ENCODE measurements at regions not wholly inside any gene's neighbourhood (a gene's known extent, or its start where the extent isn't known, plus 50 kb on each side); places are given as distances from the start of the nearest gene placed in this dataset.

DNA sequence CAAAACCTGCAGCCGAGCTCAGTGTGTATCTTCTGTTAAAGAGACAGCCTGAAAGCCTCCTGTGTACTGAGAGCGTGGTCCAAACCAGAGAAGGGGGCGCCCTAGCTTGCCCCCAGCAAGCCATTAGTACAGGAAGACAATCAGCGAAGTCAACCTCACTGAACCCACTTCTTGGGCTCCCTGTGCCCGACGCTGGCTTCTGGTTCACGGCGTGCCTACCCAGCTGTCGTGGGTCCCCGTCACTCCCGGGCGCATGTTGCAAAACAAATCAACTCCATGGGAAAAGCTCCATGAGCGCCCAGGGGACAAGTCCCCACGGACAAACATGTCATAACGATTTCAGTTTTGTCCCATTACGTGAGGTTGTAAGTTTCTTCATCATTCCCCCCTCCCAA lies 326.9 kb downstream of the SH3GL2 start:
- CTCF ChIA-PET = no interaction called here
- H3K4me3 Mint-ChIP-seq = no peak overlapping the region
- H3K36me3 Mint-ChIP-seq (ENCODE audit: low read depth) = no peaks in the 10 kb centered on the region
- peaks cover 26% of the 10 kb centered on the region for H3K27me3 Mint-ChIP-seq (ENCODE audit: low read depth)
- intact Hi-C loops (cut with micrococcal nuclease) = no loop called here
- H3K4me1 Mint-ChIP-seq (ENCODE audit: low read depth) = no peaks in the 10 kb centered on the region
- DNase-seq = no peak
- H3K9me3 Mint-ChIP-seq = peaks cover 2% of the 10 kb centered on the region
- H3K27ac Mint-ChIP-seq = no peak overlapping the region

DNA sequence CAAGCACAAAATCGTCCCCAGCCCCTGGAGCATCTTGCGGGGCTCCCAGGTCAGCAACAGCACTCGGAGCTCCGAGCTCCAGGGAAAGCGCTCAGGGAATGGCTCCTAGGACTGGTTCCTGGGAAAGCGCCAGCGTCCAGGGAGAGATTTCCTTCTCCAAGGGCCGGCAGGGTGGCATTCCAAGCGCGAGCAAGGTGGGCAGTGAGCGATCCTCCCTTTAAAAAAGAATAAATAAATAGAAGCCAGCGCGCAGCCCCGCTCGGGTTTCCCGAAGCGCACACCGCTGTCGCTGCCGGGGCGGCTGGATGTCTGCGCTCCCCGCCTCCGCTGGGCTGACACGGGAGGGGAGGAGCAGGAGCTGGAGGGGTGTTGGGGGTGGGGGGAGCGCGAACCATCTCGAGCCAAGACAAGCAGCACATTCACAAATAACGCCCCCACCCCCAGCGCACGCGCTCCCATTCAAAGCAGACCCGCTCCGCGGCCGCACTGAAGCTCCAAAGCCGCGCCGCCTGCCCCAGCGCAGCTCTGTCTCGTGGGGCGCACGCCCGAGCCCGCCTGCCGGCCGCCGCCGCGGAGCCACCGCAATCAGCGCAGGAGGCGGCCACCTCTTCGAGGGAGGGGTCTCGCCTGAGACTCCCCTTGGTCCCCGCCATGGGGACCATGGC lies 327.4 kb downstream of the SH3GL2 start:
- no peak overlapping the region for H3K4me3 Mint-ChIP-seq

DNA sequence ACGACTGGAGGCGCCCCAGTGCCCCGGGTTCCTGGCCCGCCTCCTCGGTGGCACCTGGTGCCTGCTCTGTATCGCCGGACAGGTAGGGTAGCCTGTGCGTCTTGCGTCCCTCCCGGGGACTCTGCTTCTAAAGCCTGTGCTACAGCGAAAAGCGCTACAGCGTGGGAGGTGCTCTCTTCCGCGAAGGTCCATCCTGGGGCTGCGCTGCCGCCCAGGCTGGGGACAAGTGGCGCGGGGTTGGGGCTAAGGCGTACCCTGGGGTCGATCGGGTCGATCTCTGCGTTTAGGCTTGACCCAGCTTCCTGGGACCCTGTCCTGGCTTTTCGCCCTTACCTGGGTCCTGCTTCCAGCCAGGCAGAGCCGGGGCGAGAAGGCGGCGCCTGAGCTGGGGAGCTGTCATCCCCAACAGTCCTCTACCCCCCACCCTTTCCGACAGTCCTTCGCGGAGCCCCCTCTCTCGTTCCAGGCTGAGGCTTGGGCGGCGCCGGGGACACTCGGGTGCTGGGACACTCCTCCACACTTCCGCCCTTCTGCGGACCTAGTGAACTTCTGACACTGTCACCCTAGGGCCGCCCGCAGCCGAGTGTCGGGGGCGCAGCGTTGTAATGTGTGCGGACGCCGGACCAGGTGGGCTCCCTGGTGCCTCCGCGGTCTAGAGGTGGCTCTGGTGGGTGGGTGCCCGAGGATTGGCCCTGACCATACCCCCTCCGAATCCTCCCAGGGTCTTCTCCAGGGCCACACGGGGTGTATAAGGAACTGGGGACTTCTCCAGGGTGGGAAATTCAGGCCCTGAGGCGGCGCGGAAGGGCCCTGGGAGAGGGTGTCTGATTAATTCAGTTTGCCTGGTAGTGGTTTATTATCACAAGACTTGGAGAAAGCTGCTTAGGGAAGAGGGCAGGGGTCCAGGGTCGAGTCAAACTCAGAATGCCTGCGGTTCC lies 328.2 kb downstream of the SH3GL2 start:
- Mint-ChIP-seq H3K27me3 (ENCODE audit: low read depth) (peaks cover 26% of the 10 kb centered on the region), H3K4me3 (no peak overlapping the region), H3K27ac (no peak overlapping the region), H3K36me3 (ENCODE audit: low read depth) (no peaks in the 10 kb centered on the region), H3K9me3 (peaks cover 1% of the 10 kb centered on the region), H3K4me1 (ENCODE audit: low read depth) (no peaks in the 10 kb centered on the region)
- intact Hi-C loops (cut with micrococcal nuclease) = no loop called here
- no peak for DNase-seq
- CTCF ChIA-PET = no interaction called here

More for the DNA sequence above, 327.4 kb downstream of the SH3GL2 start:
- intact Hi-C loops (cut with micrococcal nuclease) = no loop called here
- CTCF ChIA-PET = no interaction called here
- Mint-ChIP-seq H3K4me1 (ENCODE audit: low read depth) (no peaks in the 10 kb centered on the region), H3K27me3 (ENCODE audit: low read depth) (peaks cover 26% of the 10 kb centered on the region), H3K36me3 (ENCODE audit: low read depth) (no peaks in the 10 kb centered on the region), H3K9me3 (peaks cover 1% of the 10 kb centered on the region), H3K27ac (no peak overlapping the region)
- DNase-seq = no peak

DNA sequence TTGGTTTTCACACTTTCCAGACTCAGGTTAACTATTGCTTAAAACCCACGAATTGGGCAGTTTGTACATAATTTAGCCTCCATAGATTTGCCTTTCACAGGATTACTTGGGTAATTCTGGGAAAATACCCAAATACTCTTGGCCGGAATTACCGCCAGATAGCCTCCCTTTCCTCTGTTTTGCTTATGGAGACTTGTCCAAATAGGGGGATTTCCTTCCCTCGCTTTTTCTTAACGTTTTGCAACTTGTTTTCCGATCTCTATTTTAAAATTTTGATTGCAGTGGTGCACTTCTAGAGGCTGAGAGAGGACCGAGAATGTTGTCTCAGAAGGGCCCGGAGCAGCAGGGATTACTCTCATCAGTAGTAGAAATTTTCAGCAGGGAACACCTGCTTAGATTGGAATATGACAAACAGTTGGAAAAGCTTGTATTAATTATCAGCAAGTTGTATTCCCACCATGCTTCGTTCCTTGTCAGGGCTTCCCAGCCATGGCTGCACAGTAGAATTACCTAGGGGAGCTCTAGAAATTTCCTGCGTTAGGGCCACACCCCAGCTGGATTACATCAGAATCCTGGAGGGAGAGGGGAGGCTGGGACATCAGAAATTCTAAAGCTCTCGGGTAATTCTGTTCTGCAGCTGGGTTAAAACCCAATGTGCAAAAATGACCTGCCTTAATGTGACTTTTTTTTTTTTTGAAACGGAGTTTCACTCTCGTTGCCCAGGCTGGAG lies 329.1 kb downstream of the SH3GL2 start:
- Mint-ChIP-seq H3K36me3 (ENCODE audit: low read depth) (no peaks in the 10 kb centered on the region), H3K4me1 (ENCODE audit: low read depth) (no peaks in the 10 kb centered on the region), H3K27me3 (ENCODE audit: low read depth) (peaks cover 26% of the 10 kb centered on the region), H3K27ac (no peak overlapping the region), H3K9me3 (peaks cover 1% of the 10 kb centered on the region), H3K4me3 (no peak overlapping the region)
- intact Hi-C loops (cut with micrococcal nuclease) = no loop called here
- CTCF ChIA-PET = no interaction called here
- no peak for DNase-seq

DNA sequence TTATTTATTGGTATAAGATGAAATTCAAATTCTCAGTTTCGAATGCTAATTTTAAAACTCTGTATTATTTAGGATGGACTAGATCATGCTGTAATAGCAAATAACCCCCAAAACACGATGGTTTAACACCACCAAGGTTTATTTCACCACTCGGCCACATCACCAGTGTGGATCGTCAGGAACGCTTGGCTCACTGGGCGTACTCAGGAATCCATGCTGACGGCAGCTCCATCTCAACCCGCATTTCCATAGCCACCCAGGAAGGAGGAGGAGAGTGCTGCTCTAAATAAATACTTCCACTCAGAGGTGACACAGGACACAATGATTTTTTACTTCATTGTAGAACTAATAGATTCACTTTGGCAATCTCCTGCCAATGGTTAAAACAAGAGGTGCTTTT lies 347.4 kb downstream of the SH3GL2 start:
- CTCF ChIA-PET = no interaction called here
- DNase-seq = no peak

DNA sequence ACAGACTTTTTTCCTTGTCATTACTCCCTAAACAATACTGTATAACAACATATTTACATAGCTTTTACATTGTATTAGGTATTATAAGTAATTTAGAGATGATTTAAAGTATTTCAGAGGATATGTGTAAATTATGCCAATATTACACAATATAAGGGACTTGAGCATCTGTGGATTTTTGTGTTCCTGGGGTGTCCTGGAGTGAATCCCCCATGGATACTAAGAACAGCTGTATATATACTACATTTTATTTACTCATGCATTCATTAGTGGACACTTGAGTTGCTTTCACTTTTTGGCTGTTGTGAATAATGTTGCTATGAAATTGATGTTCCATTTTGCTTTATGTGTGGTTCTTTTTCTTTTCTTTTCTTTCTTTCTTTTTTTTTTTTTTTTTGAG lies 348.8 kb downstream of the SH3GL2 start:
- intact Hi-C loops (cut with micrococcal nuclease) = no loop called here
- Mint-ChIP-seq H3K9me3 (no peaks in the 10 kb centered on the region), H3K36me3 (ENCODE audit: low read depth) (no peaks in the 10 kb centered on the region), H3K27me3 (ENCODE audit: low read depth) (no peaks in the 10 kb centered on the region), H3K4me1 (ENCODE audit: low read depth) (no peaks in the 10 kb centered on the region), H3K4me3 (no peak overlapping the region), H3K27ac (no peak overlapping the region)
- CTCF ChIA-PET = no interaction called here
- no peak for DNase-seq

More for the DNA sequence above, 347.4 kb downstream of the SH3GL2 start:
- Mint-ChIP-seq H3K36me3 (ENCODE audit: low read depth) (no peaks in the 10 kb centered on the region), H3K27ac (no peak overlapping the region), H3K27me3 (ENCODE audit: low read depth) (no peaks in the 10 kb centered on the region), H3K4me1 (ENCODE audit: low read depth) (no peaks in the 10 kb centered on the region), H3K4me3 (no peak overlapping the region), H3K9me3 (peaks cover under 1% of the 10 kb centered on the region)
- intact Hi-C loops (cut with micrococcal nuclease) = no loop called here

DNA sequence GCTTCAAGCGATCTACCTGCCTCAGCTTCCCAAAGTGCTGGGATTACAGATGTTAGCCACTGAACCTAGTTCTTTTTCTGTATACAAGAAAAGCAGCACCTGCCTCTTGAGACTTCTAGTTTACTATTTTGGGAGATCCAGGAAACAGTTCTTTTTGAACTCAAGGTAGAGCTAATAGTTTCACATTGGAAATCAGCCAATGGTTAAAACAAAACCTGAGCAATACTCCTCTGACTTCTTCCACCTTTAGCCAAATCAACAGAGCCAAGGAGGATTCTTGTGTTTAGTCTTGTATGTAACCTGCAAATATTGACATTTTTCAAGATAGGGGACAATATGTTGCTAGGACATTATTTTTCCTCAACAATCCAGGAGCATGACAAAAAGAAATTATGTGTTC lies 349.4 kb downstream of the SH3GL2 start:
- CTCF ChIA-PET = no interaction called here
- Mint-ChIP-seq H3K4me3 (no peak overlapping the region), H3K27ac (no peak overlapping the region), H3K9me3 (no peaks in the 10 kb centered on the region), H3K27me3 (ENCODE audit: low read depth) (no peaks in the 10 kb centered on the region), H3K4me1 (ENCODE audit: low read depth) (no peaks in the 10 kb centered on the region), H3K36me3 (ENCODE audit: low read depth) (no peaks in the 10 kb centered on the region)
- DNase-seq = no peak
- intact Hi-C loops (cut with micrococcal nuclease) = no loop called here

DNA sequence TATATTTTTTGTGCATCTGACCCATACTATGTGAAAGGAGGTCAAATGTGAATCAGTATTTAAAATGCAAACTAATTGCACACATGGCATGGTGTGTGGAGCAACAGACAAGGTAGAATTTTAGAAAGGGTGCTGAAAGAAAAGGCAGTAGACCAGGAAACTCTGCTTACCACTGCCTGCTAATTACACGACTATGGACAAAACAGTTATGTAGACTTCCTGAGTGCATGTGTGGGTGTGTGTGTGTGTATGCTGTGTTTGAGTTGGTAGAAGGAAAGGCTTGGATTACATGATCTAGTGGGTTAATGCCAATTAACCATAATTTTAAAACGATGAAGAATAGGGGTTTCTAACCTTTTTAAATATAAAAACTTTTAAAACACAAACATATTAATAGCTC lies 349.9 kb downstream of the SH3GL2 start:
- H3K36me3 Mint-ChIP-seq (ENCODE audit: low read depth) = no peaks in the 10 kb centered on the region

DNA sequence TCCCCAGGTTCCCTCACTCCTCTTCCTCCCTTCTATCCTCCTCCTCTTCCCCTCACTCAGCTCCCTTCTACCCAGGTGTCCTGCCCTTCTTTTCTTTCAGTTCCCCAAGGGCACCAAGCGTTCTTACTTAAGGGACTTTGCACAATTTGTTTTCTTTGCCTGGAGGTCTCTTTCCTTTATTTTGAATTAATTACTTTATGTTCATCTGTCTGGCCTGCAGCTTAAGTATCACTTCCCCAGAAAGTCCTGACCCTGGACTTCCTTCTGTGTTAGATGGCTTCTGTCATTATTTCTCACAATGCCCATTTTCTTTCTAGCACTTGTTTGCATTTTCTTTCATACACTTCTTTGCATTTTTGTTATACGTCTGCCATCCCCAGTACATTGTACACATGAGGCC lies 350.6 kb downstream of the SH3GL2 start:
- H3K4me1 Mint-ChIP-seq (ENCODE audit: low read depth) = no peaks in the 10 kb centered on the region
- H3K27me3 Mint-ChIP-seq (ENCODE audit: low read depth) = no peaks in the 10 kb centered on the region
- no peaks in the 10 kb centered on the region for H3K9me3 Mint-ChIP-seq
- no peak for DNase-seq
- intact Hi-C loops (cut with micrococcal nuclease) = no loop called here
- H3K36me3 Mint-ChIP-seq (ENCODE audit: low read depth) = no peaks in the 10 kb centered on the region
- H3K27ac Mint-ChIP-seq = no peak overlapping the region
- CTCF ChIA-PET = no interaction called here
- H3K4me3 Mint-ChIP-seq = no peak overlapping the region

More for the DNA sequence above, 349.9 kb downstream of the SH3GL2 start:
- H3K27me3 Mint-ChIP-seq (ENCODE audit: low read depth) = no peaks in the 10 kb centered on the region
- H3K27ac Mint-ChIP-seq = no peak overlapping the region
- DNase-seq = no peak
- intact Hi-C loops (cut with micrococcal nuclease) = no loop called here
- H3K4me1 Mint-ChIP-seq (ENCODE audit: low read depth) = no peaks in the 10 kb centered on the region
- CTCF ChIA-PET = interaction anchor here (0.5 kb wide), 1 partner anchor 942 kb away, joined by 8 read pairs; no protein-coding TSS in a partner anchor
- H3K4me3 Mint-ChIP-seq = no peak overlapping the region
- no peaks in the 10 kb centered on the region for H3K9me3 Mint-ChIP-seq

DNA sequence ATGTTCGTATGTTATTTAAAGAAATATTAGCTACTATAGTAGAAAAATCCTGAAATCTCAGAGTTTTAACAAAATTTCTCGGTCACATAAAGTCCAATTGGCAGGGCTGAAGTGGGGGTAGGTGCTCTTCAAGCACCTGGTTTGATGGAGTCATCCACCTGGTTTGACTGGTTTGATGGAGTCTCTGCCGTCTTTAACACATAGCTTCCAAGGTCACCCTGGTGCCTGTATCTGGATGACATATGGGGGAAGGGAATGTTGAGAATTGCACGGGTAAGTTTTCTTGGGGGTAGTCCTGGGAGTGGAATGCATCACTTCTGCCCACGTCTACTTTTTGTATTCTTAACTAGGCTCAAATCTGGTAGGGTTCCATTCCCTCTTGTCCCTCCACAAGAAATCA lies 351.2 kb downstream of the SH3GL2 start:
- H3K27ac Mint-ChIP-seq = no peak overlapping the region
- no peaks in the 10 kb centered on the region for H3K27me3 Mint-ChIP-seq (ENCODE audit: low read depth)
- intact Hi-C loops (cut with micrococcal nuclease) = no loop called here
- H3K9me3 Mint-ChIP-seq = no peaks in the 10 kb centered on the region
- no peaks in the 10 kb centered on the region for H3K36me3 Mint-ChIP-seq (ENCODE audit: low read depth)
- H3K4me1 Mint-ChIP-seq (ENCODE audit: low read depth) = no peaks in the 10 kb centered on the region
- CTCF ChIA-PET = no interaction called here
- no peak for DNase-seq
- no peak overlapping the region for H3K4me3 Mint-ChIP-seq

DNA sequence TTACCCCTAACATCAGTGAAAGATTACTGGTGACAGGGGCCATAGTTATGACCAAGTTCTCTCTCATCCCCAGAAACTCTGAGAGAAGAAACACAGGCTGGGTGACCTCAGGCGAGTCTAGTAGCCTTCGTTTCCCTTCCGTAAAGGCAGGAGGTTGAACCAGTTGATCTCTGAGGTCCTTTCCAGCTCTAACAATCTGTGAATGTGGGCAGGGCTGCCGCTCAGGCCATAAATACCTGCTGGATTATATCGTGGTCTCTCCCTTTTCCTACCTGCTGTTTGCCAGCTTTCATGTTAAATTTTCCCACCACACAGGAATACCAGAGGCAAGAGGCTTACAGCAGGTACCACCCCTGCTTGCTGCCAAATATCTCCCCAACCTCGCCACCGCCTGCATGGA lies 357.5 kb downstream of the SH3GL2 start:
- no peak for DNase-seq
- H3K4me1 Mint-ChIP-seq (ENCODE audit: low read depth) = no peaks in the 10 kb centered on the region
- no peak overlapping the region for H3K27ac Mint-ChIP-seq
- intact Hi-C loops (cut with micrococcal nuclease) = no loop called here
- H3K27me3 Mint-ChIP-seq (ENCODE audit: low read depth) = peaks cover 2% of the 10 kb centered on the region
- H3K9me3 Mint-ChIP-seq = peaks cover 2% of the 10 kb centered on the region
- H3K4me3 Mint-ChIP-seq = no peak overlapping the region
- CTCF ChIA-PET = no interaction called here
- H3K36me3 Mint-ChIP-seq (ENCODE audit: low read depth) = no peaks in the 10 kb centered on the region

DNA sequence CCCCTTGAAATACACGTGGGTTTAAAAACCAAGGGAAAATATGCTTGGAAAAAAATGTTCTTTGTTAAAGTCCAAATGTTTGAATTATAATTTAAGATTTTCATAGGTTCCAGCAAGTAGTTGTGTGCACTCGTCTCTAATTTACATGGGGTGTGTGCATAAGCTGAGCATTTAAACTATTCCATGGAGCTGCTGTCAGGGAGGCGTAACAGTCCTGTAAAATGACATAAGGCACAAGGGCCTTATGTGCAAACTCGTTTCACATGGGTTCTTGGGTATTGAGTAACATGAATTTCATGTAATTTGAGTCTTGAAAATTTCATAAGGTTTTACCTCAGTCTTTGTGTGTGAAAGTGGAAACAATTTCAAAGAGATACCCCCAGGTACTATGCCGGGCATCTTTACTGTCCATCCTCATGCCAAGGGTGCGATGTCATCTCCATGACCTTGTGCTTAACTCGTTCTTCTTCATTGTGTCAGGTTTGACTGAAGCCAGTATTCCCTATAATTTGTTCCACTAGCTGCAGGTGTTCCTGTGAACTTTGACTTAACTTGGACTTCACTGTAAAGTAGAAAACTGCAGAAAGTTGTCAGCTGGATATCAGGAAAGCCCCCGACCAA lies 359.3 kb downstream of the SH3GL2 start:
- no peak overlapping the region for H3K4me3 Mint-ChIP-seq
- H3K27me3 Mint-ChIP-seq (ENCODE audit: low read depth) = peaks cover 2% of the 10 kb centered on the region
- H3K9me3 Mint-ChIP-seq = peaks cover 2% of the 10 kb centered on the region
- CTCF ChIA-PET = no interaction called here
- H3K27ac Mint-ChIP-seq = no peak overlapping the region
- DNase-seq = no peak
- intact Hi-C loops (cut with micrococcal nuclease) = no loop called here
- H3K4me1 Mint-ChIP-seq (ENCODE audit: low read depth) = no peaks in the 10 kb centered on the region
- no peaks in the 10 kb centered on the region for H3K36me3 Mint-ChIP-seq (ENCODE audit: low read depth)

Data from activated naive CD4-positive, alpha-beta T cell treated with anti-CD3 and anti-CD28 coated beads for 36 hours (primary cell).